Endodermal cell (in vitro differentiated cells): ENCODE measurements at regions not wholly inside any gene's neighbourhood (a gene's known extent, or its start where the extent isn't known, plus 50 kb on each side); places are given as distances from the start of the nearest gene placed in this dataset.

Experiments
- DNase-seq: peaks from one replicate; pipeline ENCODE4 v3.0.0-alpha.2; 2017
- H3K27ac ChIP-seq: 2 replicates; pipeline ENCODE4 v1.5.1; 2013; ENCODE audit warnings: mild to moderate bottlenecking, low read depth, low read length, moderate library complexity
- H3K27me3 ChIP-seq: 2 replicates; pipeline ENCODE4 v1.6.1; 2013; ENCODE audit warnings: mild to moderate bottlenecking, low read length, moderate library complexity; ENCODE audit not compliant: insufficient read depth, control insufficient read depth, poor library complexity, severe bottlenecking
- H3K36me3 ChIP-seq: 2 replicates; pipeline ENCODE4 v1.7.0; 2013; ENCODE audit warnings: mild to moderate bottlenecking, low read length, moderate library complexity; ENCODE audit not compliant: control insufficient read depth, insufficient read depth
- H3K4me1 ChIP-seq: one replicate; pipeline ENCODE4 v1.7.0; 2013; ENCODE audit warnings: low read length; ENCODE audit not compliant: control insufficient read depth, insufficient read depth
- H3K4me3 ChIP-seq: 2 replicates; pipeline ENCODE4 v1.5.1; 2013; ENCODE audit warnings: mild to moderate bottlenecking, low read length, moderate library complexity
- H3K9ac ChIP-seq: 2 replicates; pipeline ENCODE4 v1.6.1; 2013; ENCODE audit warnings: mild to moderate bottlenecking, low read length, moderate library complexity; ENCODE audit not compliant: poor library complexity, severe bottlenecking; ENCODE audit errors: extremely low read depth
- H3K9me3 ChIP-seq: 2 replicates; pipeline ENCODE4 v1.6.1; 2013; ENCODE audit warnings: mild to moderate bottlenecking, low read length, moderate library complexity; ENCODE audit not compliant: control insufficient read depth
- H3K27ac Mint-ChIP-seq: 2 replicates; pipeline ENCODE4 v1.8.0; 2020; ENCODE audit warnings: mixed read lengths
- H3K27me3 Mint-ChIP-seq: 2 replicates; pipeline ENCODE4 v1.8.0; 2021; ENCODE audit warnings: mild to moderate bottlenecking, mixed read lengths; ENCODE audit not compliant: insufficient read depth
- H3K36me3 Mint-ChIP-seq: 2 replicates; pipeline ENCODE4 v1.8.0; 2020; ENCODE audit warnings: low read depth, mixed read lengths
- H3K4me1 Mint-ChIP-seq: 2 replicates; pipeline ENCODE4 v1.8.0; 2020; ENCODE audit warnings: mixed read lengths
- H3K4me3 Mint-ChIP-seq: 2 replicates; pipeline ENCODE4 v1.8.0; 2020; ENCODE audit warnings: mild to moderate bottlenecking, moderate library complexity, mixed read lengths
- H3K9me3 Mint-ChIP-seq: 2 replicates; pipeline ENCODE4 v1.8.0; 2020; ENCODE audit warnings: mild to moderate bottlenecking, mixed read lengths
- WGBS, 2 experiments: methylation state at CpG; one replicate each; pipeline versions ENCODE4 v1.1.5 to v1.1.7; 2013; ENCODE audit warnings: missing lambda C conversion rate in 2 of 2, mixed read lengths in 1 of 2; ENCODE audit not compliant: insufficient coverage in 1 of 2, insufficient read length in 1 of 2; 5-methylcytosine and 5-hydroxymethylcytosine counted together
- TF ChIP-seq, protein P1 (sequence below): fragments of 200-600 bp; sonication (generic); conservative IDR thresholded peaks from 2 replicates; pipeline ENCODE4 v1.5.0; 2021; ENCODE audit warnings: antibody characterized with exemption, mild to moderate bottlenecking

DNA sequence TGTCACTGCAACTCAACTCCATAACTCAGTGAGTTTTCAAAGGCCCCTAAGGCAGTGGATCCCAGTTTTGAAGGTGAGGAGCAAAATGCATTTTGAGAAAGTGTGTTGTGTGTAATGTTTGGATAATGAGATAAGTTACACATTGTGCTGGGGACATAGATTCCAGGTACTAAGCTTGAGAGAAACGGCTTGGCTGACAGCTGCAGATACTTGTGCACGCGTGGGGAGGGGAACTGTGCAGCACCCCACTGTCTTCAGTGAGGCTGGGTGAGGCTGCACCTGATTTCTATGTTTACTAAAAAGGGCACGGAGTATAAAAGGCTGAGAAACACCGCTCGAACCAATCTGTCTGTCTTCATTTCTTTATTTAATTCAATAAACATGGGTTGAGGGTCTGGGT is 254.0 kb upstream of the COPS8 start:
- 94 to 100% methylated on average over 4 to 6 of the region's 6 CpGs for WGBS, 2 experiments
- H3K4me3 ChIP-seq, result no peak overlapping the region
- no peak overlapping the region for H3K27ac Mint-ChIP-seq
- peaks cover 22% of the 10 kb centered on the region for H3K9me3 ChIP-seq
- H3K36me3 ChIP-seq, result no peaks in the 10 kb centered on the region
- peaks cover 4% of the 10 kb centered on the region for H3K36me3 Mint-ChIP-seq
- peaks cover 8% of the 10 kb centered on the region for H3K27me3 Mint-ChIP-seq
- H3K27ac ChIP-seq, result no peak overlapping the region
- no peaks in the 10 kb centered on the region for H3K27me3 ChIP-seq
- TF ChIP-seq, protein P1, sequence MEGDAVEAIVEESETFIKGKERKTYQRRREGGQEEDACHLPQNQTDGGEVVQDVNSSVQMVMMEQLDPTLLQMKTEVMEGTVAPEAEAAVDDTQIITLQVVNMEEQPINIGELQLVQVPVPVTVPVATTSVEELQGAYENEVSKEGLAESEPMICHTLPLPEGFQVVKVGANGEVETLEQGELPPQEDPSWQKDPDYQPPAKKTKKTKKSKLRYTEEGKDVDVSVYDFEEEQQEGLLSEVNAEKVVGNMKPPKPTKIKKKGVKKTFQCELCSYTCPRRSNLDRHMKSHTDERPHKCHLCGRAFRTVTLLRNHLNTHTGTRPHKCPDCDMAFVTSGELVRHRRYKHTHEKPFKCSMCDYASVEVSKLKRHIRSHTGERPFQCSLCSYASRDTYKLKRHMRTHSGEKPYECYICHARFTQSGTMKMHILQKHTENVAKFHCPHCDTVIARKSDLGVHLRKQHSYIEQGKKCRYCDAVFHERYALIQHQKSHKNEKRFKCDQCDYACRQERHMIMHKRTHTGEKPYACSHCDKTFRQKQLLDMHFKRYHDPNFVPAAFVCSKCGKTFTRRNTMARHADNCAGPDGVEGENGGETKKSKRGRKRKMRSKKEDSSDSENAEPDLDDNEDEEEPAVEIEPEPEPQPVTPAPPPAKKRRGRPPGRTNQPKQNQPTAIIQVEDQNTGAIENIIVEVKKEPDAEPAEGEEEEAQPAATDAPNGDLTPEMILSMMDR, result no peak
- peaks cover 7% of the 10 kb centered on the region for H3K4me1 ChIP-seq
- H3K9me3 Mint-ChIP-seq, result peaks cover 26% of the 10 kb centered on the region
- H3K4me3 Mint-ChIP-seq, result no peak overlapping the region
- H3K4me1 Mint-ChIP-seq, result peaks cover 19% of the 10 kb centered on the region
- no peak for DNase-seq
- H3K9ac ChIP-seq, result no peak overlapping the region

DNA sequence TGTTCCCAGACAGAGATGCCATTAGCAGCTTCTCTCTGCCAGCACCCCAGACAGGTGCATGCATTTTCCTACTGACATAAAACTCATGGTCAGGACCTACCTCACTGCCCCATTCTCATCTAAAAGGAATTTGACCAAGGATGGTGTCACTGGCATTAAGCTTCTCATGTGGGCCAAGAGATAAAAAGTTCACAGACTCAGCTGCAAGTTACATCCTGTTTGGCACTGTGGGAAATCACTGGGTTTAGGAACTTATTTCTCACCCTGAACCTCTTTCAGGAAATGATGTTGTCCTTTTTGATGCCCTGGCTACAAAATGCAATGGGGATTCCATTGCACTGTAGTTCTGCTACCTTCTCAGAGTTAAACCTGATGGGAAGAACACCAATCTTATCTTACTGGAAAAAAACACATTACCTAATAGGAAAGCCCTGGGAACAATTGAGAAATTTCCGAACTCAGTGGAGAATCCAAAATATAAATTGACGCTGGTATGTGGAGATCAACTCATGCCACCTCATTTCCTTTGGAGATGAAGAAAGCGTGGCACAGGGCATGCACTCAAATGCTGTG is 252.1 kb upstream of the COPS8 start:
- Mint-ChIP-seq H3K27me3 (peaks cover 8% of the 10 kb centered on the region), H3K4me3 (no peak overlapping the region), H3K27ac (no peak overlapping the region), H3K36me3 (peaks cover 4% of the 10 kb centered on the region), H3K9me3 (peaks cover 30% of the 10 kb centered on the region), H3K4me1 (peaks cover 4% of the 10 kb centered on the region)
- TF ChIP-seq, protein P1, result no peak
- H3K4me3 ChIP-seq, result no peak overlapping the region
- H3K36me3 ChIP-seq, result no peaks in the 10 kb centered on the region
- H3K27me3 ChIP-seq, result no peaks in the 10 kb centered on the region
- DNase-seq, result no peak
- H3K9me3 ChIP-seq, result peaks cover 33% of the 10 kb centered on the region
- no peak overlapping the region for H3K9ac ChIP-seq
- H3K4me1 ChIP-seq, result peaks cover under 1% of the 10 kb centered on the region
- H3K27ac ChIP-seq, result no peak overlapping the region
- WGBS, 2 experiments, result 95 to 96% methylated on average over 3 of the region's 3 CpGs

DNA sequence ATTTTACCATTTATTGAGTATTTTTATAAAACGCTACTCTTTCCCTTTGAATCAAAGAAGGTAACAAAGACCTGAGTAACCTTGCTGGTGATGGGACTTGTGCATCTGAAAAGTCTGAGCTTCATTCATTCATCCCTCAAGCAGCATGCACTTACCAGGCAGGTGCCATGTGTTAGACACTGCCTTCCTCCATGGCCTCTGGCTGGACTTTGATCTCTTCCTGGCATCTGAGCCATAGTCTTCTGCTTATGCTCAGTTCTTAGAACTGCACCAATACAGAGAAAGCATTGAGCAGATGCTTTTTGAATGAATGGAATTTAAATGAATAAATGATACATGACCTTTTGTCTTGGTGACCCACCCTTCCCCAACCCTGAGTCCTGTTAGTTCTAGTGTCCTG is 251.4 kb upstream of the COPS8 start:
- Mint-ChIP-seq H3K27me3 (peaks cover 8% of the 10 kb centered on the region), H3K27ac (no peak overlapping the region), H3K4me3 (no peak overlapping the region), H3K4me1 (no peaks in the 10 kb centered on the region), H3K9me3 (peaks cover 31% of the 10 kb centered on the region), H3K36me3 (peaks cover 4% of the 10 kb centered on the region)
- Histone ChIP-seq H3K36me3 (no peaks in the 10 kb centered on the region), H3K9me3 (peaks cover 33% of the 10 kb centered on the region), H3K4me3 (no peak overlapping the region), H3K27me3 (no peaks in the 10 kb centered on the region), H3K9ac (no peak overlapping the region), H3K4me1 (no peaks in the 10 kb centered on the region), H3K27ac (no peak overlapping the region)
- no peak for DNase-seq
- WGBS, 2 experiments, result 95% methylated on average over 1 of the region's 1 CpG; no CpG with 5 or more reads in 1 of the 2 experiments
- TF ChIP-seq, protein P1, result no peak
